Endothelial cell of umbilical vein (primary cell): ENCODE measurements at regions not wholly inside any gene's neighbourhood (a gene's known extent, or its start where the extent isn't known, plus 50 kb on each side); places are given as distances from the start of the nearest gene placed in this dataset.
"Not testable (repeated sequence)": the region's sequence is repeated elsewhere in the genome, so short reads cannot be mapped to it uniquely, and the experiment has no call there.

Source experiments
- CTCF ChIP-seq, 2 donors: IDR thresholded peaks; 1 replicate in 1 of 2; 2 replicates in 1 of 2; pipeline ENCODE4 v1.5.1; 2011; ENCODE audit warnings: low read length in 2 of 2, mild to moderate bottlenecking in 2 of 2, moderate library complexity in 2 of 2, control low read depth in 1 of 2, inconsistent platforms in 1 of 2, low read depth in 1 of 2; ENCODE audit not compliant: insufficient read depth in 1 of 2; ENCODE audit errors: extremely low read depth in 1 of 2
- EZH2 ChIP-seq: IDR thresholded peaks from 2 replicates; pipeline ENCODE4 v1.6.1; 2012; ENCODE audit warnings: borderline replicate concordance, low read depth, mild to moderate bottlenecking, moderate library complexity, low read length, inconsistent platforms; ENCODE audit not compliant: severe bottlenecking
- FOS ChIP-seq: IDR thresholded peaks from 2 replicates; pipeline ENCODE4 v1.6.1; 2011; ENCODE audit warnings: mild to moderate bottlenecking, low read length, moderate library complexity, borderline replicate concordance; ENCODE audit not compliant: insufficient read depth
- GATA2 ChIP-seq: IDR thresholded peaks from 2 replicates; pipeline ENCODE4 v1.7.0; 2011; ENCODE audit warnings: low read depth, mild to moderate bottlenecking, moderate library complexity, mixed read lengths, low read length; ENCODE audit not compliant: insufficient read length, insufficient read depth
- JUN ChIP-seq: IDR thresholded peaks from 2 replicates; pipeline ENCODE4 v1.6.1; 2011; ENCODE audit warnings: borderline replicate concordance, low read depth; ENCODE audit not compliant: insufficient read length, insufficient read depth
- MAX ChIP-seq: IDR thresholded peaks from 2 replicates; pipeline ENCODE4 v1.6.1; 2011; ENCODE audit not compliant: insufficient read depth, insufficient read length
- MYC ChIP-seq: IDR thresholded peaks from one replicate; pipeline ENCODE4 v1.6.1; 2011; ENCODE audit warnings: mild to moderate bottlenecking, low read depth, low read length
- POLR2A ChIP-seq: IDR thresholded peaks from 2 replicates; pipeline ENCODE4 v1.6.1; 2012; ENCODE audit warnings: low read depth, mild to moderate bottlenecking, control low read depth, low read length
- POLR2AphosphoS5 ChIP-seq: IDR thresholded peaks from 2 replicates; pipeline ENCODE4 v1.6.1; 2012; ENCODE audit warnings: low read depth, mild to moderate bottlenecking, control low read depth, low read length, moderate library complexity; ENCODE audit not compliant: insufficient read depth

GRCh38 chr10:48090706-48091105 lies 91.1 kb upstream of the FAM25C start:
- TF ChIP-seq POLR2A; CTCF (IDR thresholded peaks at IDR 0.05; ENCODE audit: extremely low read depth in 1 of 2, insufficient read depth in 1 of 2, low read depth in 1 of 2, low read length in 2 of 2); FOS; EZH2; JUN; MAX; MYC; POLR2AphosphoS5; GATA2: not testable (repeated sequence)
